ENCODE measurements at regions not wholly inside any gene's neighbourhood (a gene's known extent, or its start where the extent isn't known, plus 50 kb on each side); places are given as distances from the start of the nearest gene placed in this dataset.

DNA sequence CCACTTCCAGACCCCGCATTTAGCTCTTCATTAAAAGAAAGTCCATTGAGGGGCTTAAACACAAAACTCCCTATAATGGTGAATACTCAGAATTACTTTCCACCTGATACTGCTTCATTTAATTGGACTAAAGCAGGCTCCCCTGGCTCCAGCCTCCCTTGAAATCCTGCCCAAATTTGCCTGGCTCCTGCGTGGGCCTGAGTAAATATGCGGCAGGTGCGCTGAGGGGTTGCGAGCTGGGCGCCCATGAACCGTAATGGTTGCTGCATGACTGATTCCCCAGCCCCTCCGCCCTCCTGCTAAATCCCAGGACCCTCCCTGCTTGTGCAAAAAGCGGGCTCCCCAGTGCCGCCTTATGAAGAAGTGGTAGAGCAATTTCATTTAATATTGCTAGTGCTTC lies 639.7 kb downstream of the BNC2 start:
- Histone ChIP-seq H3K27ac (ENCODE audit: low read depth, low read length) (no peak overlapping the region), H3K27me3 (ENCODE audit: control insufficient read depth in 1 of 2, insufficient read depth in 2 of 2, low read length in 2 of 2) (no peaks in the 10 kb centered on the region), H3K36me3 (ENCODE audit: control insufficient read depth in 1 of 2, insufficient read depth in 2 of 2, low read length in 2 of 2) (no peaks in the 10 kb centered on the region), H3K4me1 (ENCODE audit: control insufficient read depth in 1 of 2, insufficient read depth in 2 of 2, low read length in 2 of 2) (no peaks in the 10 kb centered on the region), H3K4me3 (ENCODE audit: low read depth in 1 of 2, low read length in 2 of 2) (no peak overlapping the region), H3K9ac (ENCODE audit: low read depth in 1 of 2, low read length in 2 of 2) (no peak overlapping the region), H3K9me3 (ENCODE audit: control insufficient read depth in 1 of 2, low read length in 2 of 2) (peaks cover 0 to 4% of the 10 kb centered on the region in 2 donors)

DNA sequence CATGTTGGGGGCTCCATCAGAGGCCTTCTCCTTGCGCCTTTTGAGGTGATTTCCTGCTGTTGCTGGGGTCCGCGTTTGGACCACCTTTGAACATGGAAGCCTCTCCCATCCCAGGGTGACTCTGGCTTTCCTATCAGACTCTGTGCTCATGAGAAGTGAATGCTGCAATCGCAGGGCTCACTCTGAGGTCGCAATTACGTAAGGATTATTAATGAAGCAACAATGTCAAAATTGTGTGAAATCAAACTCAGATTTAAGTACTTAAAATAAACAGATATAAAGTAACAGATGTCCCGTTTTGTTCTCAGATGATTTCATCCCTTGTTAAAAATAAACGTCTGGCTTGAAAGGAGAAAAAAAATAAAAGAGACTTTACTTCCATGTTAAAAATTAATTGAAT lies 634.2 kb downstream of the BNC2 start:
- Histone ChIP-seq H3K27ac (ENCODE audit: low read depth, low read length) (no peak overlapping the region), H3K36me3 (ENCODE audit: control insufficient read depth in 1 of 2, insufficient read depth in 2 of 2, low read length in 2 of 2) (no peaks in the 10 kb centered on the region), H3K9me3 (ENCODE audit: control insufficient read depth in 1 of 2, low read length in 2 of 2) (peaks cover 0 to 4% of the 10 kb centered on the region in 2 donors), H3K4me3 (ENCODE audit: low read depth in 1 of 2, low read length in 2 of 2) (no peak overlapping the region), H3K9ac (ENCODE audit: low read depth in 1 of 2, low read length in 2 of 2) (no peak overlapping the region), H3K27me3 (ENCODE audit: control insufficient read depth in 1 of 2, insufficient read depth in 2 of 2, low read length in 2 of 2) (no peaks in the 10 kb centered on the region), H3K4me1 (ENCODE audit: control insufficient read depth in 1 of 2, insufficient read depth in 2 of 2, low read length in 2 of 2) (no peaks in the 10 kb centered on the region)

DNA sequence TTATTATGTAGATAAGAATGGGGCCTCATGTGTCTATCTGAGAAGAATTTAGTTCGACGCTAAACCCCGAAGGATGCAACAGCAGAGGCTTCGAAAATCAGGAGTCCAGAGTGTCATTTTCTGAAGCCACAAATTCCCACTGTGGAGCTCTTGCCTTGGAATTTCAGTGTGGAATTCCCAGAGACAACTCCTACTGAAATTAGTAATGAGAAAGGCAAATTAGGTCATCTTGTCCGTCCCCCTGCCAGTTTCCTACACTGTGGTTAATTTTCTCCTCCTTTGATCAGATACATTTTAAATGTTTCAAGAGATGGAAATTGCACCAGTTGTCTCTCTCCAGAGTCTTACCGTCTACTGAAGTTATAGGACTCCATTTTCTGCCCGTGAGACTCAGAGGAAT lies 633.6 kb downstream of the BNC2 start:
- H3K27me3 ChIP-seq (ENCODE audit: control insufficient read depth in 1 of 2, insufficient read depth in 2 of 2, low read length in 2 of 2): no peaks in the 10 kb centered on the region
- H3K27ac ChIP-seq (ENCODE audit: low read depth, low read length): no peak overlapping the region

DNA sequence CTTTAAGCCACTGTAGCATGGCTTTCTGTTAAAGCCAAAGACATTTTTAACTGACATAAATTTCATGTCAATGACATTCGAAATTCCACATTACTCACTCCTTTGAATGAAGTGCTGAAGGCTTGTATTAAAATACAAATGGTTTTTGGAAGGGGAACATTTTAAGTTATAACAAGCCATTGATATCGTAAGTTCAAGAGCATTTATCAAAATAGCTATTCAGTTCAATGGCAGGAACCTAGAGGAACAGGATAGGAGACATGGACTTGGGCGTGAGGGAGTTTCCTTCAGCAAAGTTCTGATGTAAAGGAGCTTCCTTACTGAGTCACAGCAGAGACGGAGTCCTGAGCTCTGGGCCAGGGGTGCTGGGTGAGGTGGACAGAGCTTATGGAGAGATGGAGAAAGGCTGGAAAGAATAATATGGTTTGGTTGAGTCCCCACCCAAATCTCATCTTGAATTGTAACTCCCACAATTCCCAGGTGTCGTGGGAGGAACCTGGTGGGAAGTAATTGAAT lies 631.8 kb downstream of the BNC2 start:
- Histone ChIP-seq H3K4me1 (ENCODE audit: control insufficient read depth in 1 of 2, insufficient read depth in 2 of 2, low read length in 2 of 2) (peaks cover 0 to 5% of the 10 kb centered on the region in 2 donors), H3K9me3 (ENCODE audit: control insufficient read depth in 1 of 2, low read length in 2 of 2) (peaks cover 0 to 4% of the 10 kb centered on the region in 2 donors), H3K9ac (ENCODE audit: low read depth in 1 of 2, low read length in 2 of 2) (no peak overlapping the region), H3K27me3 (ENCODE audit: control insufficient read depth in 1 of 2, insufficient read depth in 2 of 2, low read length in 2 of 2) (no peaks in the 10 kb centered on the region), H3K4me3 (ENCODE audit: low read depth in 1 of 2, low read length in 2 of 2) (no peak overlapping the region), H3K27ac (ENCODE audit: low read depth, low read length) (no peak overlapping the region), H3K36me3 (ENCODE audit: control insufficient read depth in 1 of 2, insufficient read depth in 2 of 2, low read length in 2 of 2) (no peaks in the 10 kb centered on the region)

More for the DNA sequence above, 633.6 kb downstream of the BNC2 start:
- peaks cover 0 to 4% of the 10 kb centered on the region in 2 donors for H3K9me3 ChIP-seq (ENCODE audit: control insufficient read depth in 1 of 2, low read length in 2 of 2)
- no peak overlapping the region for H3K4me3 ChIP-seq (ENCODE audit: low read depth in 1 of 2, low read length in 2 of 2)
- H3K9ac ChIP-seq (ENCODE audit: low read depth in 1 of 2, low read length in 2 of 2): no peak overlapping the region
- H3K4me1 ChIP-seq (ENCODE audit: control insufficient read depth in 1 of 2, insufficient read depth in 2 of 2, low read length in 2 of 2): no peaks in the 10 kb centered on the region
- no peaks in the 10 kb centered on the region for H3K36me3 ChIP-seq (ENCODE audit: control insufficient read depth in 1 of 2, insufficient read depth in 2 of 2, low read length in 2 of 2)

DNA sequence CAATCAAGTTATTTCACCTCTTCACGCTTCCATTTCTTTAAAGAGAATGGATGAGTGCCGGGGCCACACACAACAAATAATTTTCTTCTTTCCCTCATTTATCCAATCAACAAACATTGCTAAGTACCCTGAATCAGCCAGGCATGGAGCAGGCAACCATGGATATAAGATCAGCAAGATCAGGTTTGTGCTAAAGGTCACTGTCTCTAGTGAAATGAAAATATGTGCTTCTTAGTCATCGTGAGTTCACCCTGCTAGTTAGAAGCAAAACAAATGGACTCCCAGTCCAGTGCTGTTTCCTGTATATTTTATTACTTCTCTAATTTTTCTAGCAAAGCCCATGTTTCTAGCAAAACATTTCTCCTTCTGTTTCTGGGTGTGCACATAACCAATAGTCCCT lies 629.2 kb downstream of the BNC2 start:
- no peak overlapping the region for H3K9ac ChIP-seq (ENCODE audit: low read depth in 1 of 2, low read length in 2 of 2)
- no peaks in the 10 kb centered on the region for H3K27me3 ChIP-seq (ENCODE audit: control insufficient read depth in 1 of 2, insufficient read depth in 2 of 2, low read length in 2 of 2)
- H3K4me3 ChIP-seq (ENCODE audit: low read depth in 1 of 2, low read length in 2 of 2): no peak overlapping the region
- no peak overlapping the region for H3K27ac ChIP-seq (ENCODE audit: low read depth, low read length)
- no peaks in the 10 kb centered on the region for H3K36me3 ChIP-seq (ENCODE audit: control insufficient read depth in 1 of 2, insufficient read depth in 2 of 2, low read length in 2 of 2)
- H3K9me3 ChIP-seq (ENCODE audit: control insufficient read depth in 1 of 2, low read length in 2 of 2): no peaks in the 10 kb centered on the region
- peaks cover 0 to 9% of the 10 kb centered on the region in 2 donors for H3K4me1 ChIP-seq (ENCODE audit: control insufficient read depth in 1 of 2, insufficient read depth in 2 of 2, low read length in 2 of 2)

DNA sequence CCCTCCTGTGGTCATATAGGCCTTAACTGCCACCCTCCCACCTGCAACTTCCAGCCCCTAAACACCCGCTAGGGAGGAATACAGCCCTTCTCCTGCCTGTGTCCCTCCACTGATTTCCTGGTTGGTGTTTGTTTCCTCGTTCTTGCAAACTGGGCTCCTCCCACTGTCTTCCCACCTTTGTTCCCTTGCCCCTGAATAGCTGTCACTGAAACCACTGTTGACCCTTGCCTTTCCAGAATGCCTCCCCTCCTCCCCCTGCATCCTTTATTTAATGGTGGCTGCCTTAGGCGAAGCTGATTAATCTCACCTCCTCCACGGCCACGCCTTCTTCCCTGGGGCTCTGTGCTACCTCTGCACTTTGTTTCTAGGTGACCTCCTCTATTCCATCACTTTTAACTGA lies 626.7 kb downstream of the BNC2 start:
- Histone ChIP-seq H3K4me3 (ENCODE audit: low read depth in 1 of 2, low read length in 2 of 2) (no peak overlapping the region), H3K27me3 (ENCODE audit: control insufficient read depth in 1 of 2, insufficient read depth in 2 of 2, low read length in 2 of 2) (no peaks in the 10 kb centered on the region), H3K27ac (ENCODE audit: low read depth, low read length) (no peak overlapping the region), H3K9me3 (ENCODE audit: control insufficient read depth in 1 of 2, low read length in 2 of 2) (no peaks in the 10 kb centered on the region), H3K9ac (ENCODE audit: low read depth in 1 of 2, low read length in 2 of 2) (no peak overlapping the region), H3K36me3 (ENCODE audit: control insufficient read depth in 1 of 2, insufficient read depth in 2 of 2, low read length in 2 of 2) (no peaks in the 10 kb centered on the region), H3K4me1 (ENCODE audit: control insufficient read depth in 1 of 2, insufficient read depth in 2 of 2, low read length in 2 of 2) (peaks cover 0 to 9% of the 10 kb centered on the region in 2 donors)

DNA sequence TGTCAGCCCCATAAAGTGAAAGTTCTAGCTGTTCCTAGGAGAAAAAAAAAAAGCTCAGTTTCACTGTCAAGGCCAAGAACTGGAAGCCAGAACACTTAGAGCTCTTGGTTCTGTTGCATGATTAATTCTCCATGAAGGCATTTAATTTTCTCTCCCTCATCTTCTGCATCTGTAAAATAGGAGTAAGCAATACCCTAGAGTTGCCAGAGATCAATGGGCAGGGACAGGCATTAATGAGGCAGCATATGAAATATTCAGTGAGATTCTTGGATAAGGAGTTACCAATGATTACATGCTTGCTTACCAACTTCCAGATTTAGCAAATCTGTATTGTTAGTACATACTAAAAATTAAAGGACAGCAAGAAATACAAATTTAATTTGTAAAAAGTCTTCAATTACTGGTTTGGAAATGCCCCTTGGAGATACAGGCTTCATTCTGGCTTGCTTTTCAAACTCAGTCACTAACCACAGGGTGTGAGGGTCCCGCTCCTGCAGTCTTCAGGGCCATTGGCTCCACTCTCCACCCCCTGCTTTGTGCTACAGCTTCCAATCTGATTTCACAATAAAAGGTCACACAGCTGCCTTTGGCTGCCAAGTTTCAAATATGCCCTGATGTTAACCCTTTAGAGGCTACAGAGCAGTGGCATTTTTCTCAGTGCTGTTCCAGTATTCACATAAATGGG lies 624.6 kb downstream of the BNC2 start:
- H3K4me3 ChIP-seq (ENCODE audit: low read depth in 1 of 2, low read length in 2 of 2): no peak overlapping the region
- no peak overlapping the region for H3K27ac ChIP-seq (ENCODE audit: low read depth, low read length)
- H3K9me3 ChIP-seq (ENCODE audit: control insufficient read depth in 1 of 2, low read length in 2 of 2): no peaks in the 10 kb centered on the region
- no peak overlapping the region for H3K9ac ChIP-seq (ENCODE audit: low read depth in 1 of 2, low read length in 2 of 2)
- peaks cover 0 to 9% of the 10 kb centered on the region in 2 donors for H3K4me1 ChIP-seq (ENCODE audit: control insufficient read depth in 1 of 2, insufficient read depth in 2 of 2, low read length in 2 of 2)
- no peaks in the 10 kb centered on the region for H3K27me3 ChIP-seq (ENCODE audit: control insufficient read depth in 1 of 2, insufficient read depth in 2 of 2, low read length in 2 of 2)
- no peaks in the 10 kb centered on the region for H3K36me3 ChIP-seq (ENCODE audit: control insufficient read depth in 1 of 2, insufficient read depth in 2 of 2, low read length in 2 of 2)

DNA sequence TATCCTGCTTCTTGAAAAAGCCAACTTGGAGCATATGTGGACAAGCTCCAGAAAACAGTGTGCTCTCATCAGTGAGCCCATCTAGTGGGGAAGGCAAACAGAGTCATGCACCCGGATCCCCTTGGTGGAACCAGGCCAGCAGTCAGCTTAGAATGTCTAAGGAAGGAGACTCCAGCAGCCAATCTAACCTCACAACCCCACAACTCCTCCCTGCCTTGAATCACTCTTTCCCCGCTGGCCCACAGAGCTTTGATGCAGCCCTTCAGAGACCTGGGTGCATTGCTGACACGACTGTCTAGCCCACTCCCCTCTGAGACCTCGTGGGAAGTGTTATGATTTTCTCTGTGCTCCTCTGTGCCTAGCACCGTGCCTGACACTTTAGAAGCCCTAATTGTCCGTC lies 623.7 kb downstream of the BNC2 start:
- Histone ChIP-seq H3K27ac (ENCODE audit: low read depth, low read length) (no peak overlapping the region), H3K4me1 (ENCODE audit: control insufficient read depth in 1 of 2, insufficient read depth in 2 of 2, low read length in 2 of 2) (peaks cover 0 to 9% of the 10 kb centered on the region in 2 donors), H3K4me3 (ENCODE audit: low read depth in 1 of 2, low read length in 2 of 2) (no peak overlapping the region)

DNA sequence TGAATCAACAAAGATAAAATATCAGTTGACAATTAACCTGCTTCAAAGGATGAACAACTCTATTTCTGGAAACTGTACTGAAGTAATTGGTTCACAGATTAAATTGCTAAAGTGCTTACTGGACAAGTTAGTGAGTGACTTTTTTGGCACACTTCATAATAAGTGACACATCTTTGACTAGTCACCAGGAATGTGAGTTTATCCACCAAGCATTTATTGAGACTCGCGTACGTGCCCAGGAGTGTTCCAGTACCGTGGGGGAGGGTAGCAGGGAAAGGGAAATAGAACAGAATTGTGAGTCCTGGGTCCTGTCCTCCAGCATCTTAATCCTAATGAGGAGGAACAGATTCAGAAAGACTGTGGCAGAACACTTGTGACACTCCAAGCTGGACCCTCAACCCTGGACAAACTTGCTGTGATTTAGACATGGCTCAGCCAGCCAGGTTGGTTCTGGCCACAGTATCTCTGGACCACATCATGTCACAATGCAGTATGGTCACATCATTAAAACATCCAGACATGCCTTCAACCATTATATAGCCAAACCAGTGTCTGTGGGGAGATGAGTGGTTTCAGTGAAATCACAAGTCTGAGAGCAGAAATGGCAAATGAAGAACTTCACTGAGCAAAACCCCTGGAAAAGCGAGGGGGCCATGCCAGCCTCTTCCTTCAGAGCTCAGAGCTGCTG lies 623.1 kb downstream of the BNC2 start:
- Histone ChIP-seq H3K27ac (ENCODE audit: low read depth, low read length) (no peak overlapping the region), H3K36me3 (ENCODE audit: control insufficient read depth in 1 of 2, insufficient read depth in 2 of 2, low read length in 2 of 2) (no peaks in the 10 kb centered on the region)

More for the DNA sequence above, 623.7 kb downstream of the BNC2 start:
- no peaks in the 10 kb centered on the region for H3K27me3 ChIP-seq (ENCODE audit: control insufficient read depth in 1 of 2, insufficient read depth in 2 of 2, low read length in 2 of 2)
- H3K9me3 ChIP-seq (ENCODE audit: control insufficient read depth in 1 of 2, low read length in 2 of 2): no peaks in the 10 kb centered on the region
- H3K9ac ChIP-seq (ENCODE audit: low read depth in 1 of 2, low read length in 2 of 2): no peak overlapping the region
- no peaks in the 10 kb centered on the region for H3K36me3 ChIP-seq (ENCODE audit: control insufficient read depth in 1 of 2, insufficient read depth in 2 of 2, low read length in 2 of 2)

DNA sequence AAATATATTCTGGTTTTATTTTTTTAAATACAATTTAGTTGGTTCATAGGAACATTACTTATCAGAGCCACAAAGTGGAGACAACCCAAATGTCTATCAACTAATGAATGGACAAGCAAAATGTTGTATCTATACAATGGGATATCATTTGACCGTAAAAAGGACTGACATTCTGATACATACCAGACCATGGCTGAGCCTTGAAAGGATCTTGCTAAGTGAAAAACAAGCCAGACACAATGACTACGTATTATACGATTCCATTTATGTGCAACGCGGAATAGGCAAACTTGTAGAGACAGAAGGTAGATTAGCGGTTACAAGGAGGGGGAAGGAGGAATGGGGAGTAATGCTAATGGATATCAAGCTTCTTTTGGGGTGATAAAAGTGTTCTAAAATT lies 621.6 kb downstream of the BNC2 start:
- Histone ChIP-seq H3K4me3 (ENCODE audit: low read depth in 1 of 2, low read length in 2 of 2) (no peak overlapping the region), H3K9me3 (ENCODE audit: control insufficient read depth in 1 of 2, low read length in 2 of 2) (no peaks in the 10 kb centered on the region), H3K4me1 (ENCODE audit: control insufficient read depth in 1 of 2, insufficient read depth in 2 of 2, low read length in 2 of 2) (peaks cover 0 to 2% of the 10 kb centered on the region in 2 donors), H3K27me3 (ENCODE audit: control insufficient read depth in 1 of 2, insufficient read depth in 2 of 2, low read length in 2 of 2) (no peaks in the 10 kb centered on the region), H3K27ac (ENCODE audit: low read depth, low read length) (no peak overlapping the region), H3K9ac (ENCODE audit: low read depth in 1 of 2, low read length in 2 of 2) (no peak overlapping the region), H3K36me3 (ENCODE audit: control insufficient read depth in 1 of 2, insufficient read depth in 2 of 2, low read length in 2 of 2) (no peaks in the 10 kb centered on the region)

More for the DNA sequence above, 623.1 kb downstream of the BNC2 start:
- Histone ChIP-seq H3K9me3 (ENCODE audit: control insufficient read depth in 1 of 2, low read length in 2 of 2) (no peaks in the 10 kb centered on the region), H3K4me1 (ENCODE audit: control insufficient read depth in 1 of 2, insufficient read depth in 2 of 2, low read length in 2 of 2) (peaks cover 0 to 9% of the 10 kb centered on the region in 2 donors), H3K9ac (ENCODE audit: low read depth in 1 of 2, low read length in 2 of 2) (no peak overlapping the region), H3K27me3 (ENCODE audit: control insufficient read depth in 1 of 2, insufficient read depth in 2 of 2, low read length in 2 of 2) (no peaks in the 10 kb centered on the region), H3K4me3 (ENCODE audit: low read depth in 1 of 2, low read length in 2 of 2) (no peak overlapping the region)

All from duodenal mucosa (tissue), 2 donors.